ENCODE measurements at regions not wholly inside any gene's neighbourhood (a gene's known extent, or its start where the extent isn't known, plus 50 kb on each side); places are given as distances from the start of the nearest gene placed in this dataset.
"Not testable (repeated sequence)": the region's sequence is repeated elsewhere in the genome, so short reads cannot be mapped to it uniquely, and the experiment has no call there.

DNA sequence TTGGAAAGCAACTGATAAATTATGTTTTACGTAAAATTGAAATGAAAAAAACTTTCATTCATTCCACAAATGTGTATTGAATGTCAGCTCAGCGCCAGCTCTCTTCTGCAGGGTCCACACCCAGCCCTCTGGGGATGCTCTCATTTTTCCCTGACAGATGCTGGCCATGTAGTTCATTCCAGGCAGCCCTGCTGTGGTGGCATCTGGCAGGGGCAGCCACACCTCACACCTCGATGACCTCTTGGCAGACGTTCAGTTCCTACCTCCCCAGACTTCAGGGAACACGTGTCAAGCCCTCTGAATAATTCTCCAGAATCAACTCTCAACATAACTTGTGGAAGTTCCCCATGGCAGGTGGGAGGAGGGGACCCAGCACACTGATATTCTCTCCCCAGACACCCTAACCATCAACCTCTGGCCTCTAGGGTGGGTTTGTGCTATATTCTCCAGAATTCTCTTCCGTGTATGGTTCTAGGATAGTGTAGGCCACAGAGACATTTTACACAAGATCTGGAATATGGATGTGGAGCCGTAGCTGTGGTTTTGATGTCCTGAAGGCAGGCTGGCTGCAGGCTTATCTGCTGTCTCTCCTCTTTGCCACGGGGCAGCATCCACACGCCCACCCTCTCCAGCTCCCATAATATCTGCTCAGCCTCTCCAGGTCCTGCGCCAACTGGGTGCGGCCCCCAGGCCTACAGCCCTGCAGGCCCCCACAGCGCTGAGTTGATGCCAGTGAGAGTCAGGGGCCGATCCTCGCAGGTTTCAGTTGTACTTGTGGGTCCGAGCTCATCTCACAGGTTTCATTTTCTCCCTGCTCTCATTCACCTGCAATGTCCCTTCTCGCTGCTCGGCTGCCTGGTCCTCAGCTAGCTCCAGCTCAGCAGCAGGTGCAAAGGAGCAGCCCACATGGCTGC, 175.8 kb upstream of the ARID1B start:
- DNase-seq (ENCODE audit: low read depth in 2 of 2): no peak

DNA sequence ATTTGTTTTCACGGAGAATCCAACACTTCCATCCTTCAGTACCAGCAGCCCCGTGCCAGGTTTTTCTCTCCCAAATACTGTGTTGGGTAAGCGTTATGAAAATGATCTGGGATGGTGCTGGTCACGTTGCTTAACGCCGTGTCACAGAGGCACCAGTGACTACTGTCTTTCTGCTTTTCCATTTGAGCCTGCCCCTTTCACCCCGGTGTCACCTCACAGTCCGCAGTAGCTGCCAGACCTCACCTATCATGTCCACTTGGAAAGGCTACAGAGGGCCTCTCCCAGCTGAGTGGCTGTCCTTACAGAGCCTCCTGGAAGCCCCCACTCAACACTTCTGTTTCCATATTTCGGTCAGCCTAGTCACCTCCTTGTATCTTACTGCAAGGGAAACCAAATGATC, 176.5 kb upstream of the ARID1B start:
- DNase-seq (ENCODE audit: low read depth in 2 of 2): no peak

DNA sequence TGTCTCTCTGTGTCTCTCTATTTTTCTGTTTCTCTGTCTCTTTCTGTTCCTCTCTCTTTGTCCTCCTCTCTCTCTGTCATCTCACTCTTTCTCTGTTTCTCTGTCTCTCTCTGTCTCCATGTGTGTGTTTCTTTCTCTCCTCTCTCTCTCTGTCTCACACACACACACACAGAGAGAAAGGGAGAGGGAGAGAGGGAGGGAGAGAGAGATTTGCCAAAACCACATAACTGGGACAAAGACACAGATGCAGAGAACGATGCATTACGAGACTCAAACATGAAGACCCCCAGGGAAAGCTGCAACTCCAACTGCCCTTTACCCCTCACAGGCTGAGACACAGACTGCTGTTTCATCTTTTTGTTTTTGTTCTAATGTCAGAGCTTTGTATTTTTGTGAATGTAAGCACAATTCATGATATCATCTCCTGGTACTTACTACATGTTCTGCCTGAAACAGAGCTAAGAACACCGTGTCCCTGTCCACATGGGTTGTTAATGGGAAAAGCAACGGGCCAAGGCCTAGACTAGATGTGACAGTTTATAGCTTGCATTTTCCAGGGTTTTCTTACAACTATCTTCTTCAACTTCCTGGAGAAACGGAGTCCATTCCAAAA, 177.1 kb upstream of the ARID1B start:
- DNase-seq (ENCODE audit: low read depth in 2 of 2): no peak

DNA sequence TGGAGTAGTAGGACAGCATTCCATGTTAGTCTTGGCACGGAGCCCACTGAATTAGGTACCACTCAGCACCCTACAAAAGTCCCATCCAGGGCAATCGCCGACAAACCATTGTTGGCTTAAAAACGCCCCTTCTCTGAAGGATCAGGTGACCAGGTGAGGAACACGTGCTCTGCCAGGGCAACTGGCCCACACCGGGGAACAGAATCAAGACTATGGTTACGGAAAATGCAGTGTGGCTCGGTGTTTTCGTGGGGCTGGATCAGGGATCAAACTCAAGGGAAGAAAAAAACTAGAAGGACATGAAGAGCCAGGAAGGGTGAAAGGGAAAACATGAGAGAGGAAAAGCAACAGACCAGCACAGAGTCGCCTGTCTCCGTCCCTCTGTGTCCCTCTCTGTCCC, 177.8 kb upstream of the ARID1B start:
- no peak for DNase-seq (ENCODE audit: low read depth in 2 of 2)

DNA sequence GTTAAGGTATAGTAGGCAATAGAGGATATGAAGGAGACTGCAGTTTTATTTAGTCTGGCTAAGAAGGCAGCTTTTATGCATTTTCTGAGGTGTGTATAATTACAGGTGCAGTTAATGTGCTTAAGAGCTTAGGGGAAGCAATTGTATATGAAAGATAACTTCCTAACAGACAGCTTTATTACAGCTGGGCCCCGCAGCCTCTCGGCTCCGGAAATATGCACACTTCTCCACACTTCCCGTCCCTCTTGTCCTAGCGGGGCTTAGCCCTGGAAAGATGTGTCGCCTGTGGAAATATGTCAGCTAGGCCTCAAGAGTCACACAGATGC, 178.4 kb upstream of the ARID1B start:
- DNase-seq (ENCODE audit: low read depth in 2 of 2): no peak

DNA sequence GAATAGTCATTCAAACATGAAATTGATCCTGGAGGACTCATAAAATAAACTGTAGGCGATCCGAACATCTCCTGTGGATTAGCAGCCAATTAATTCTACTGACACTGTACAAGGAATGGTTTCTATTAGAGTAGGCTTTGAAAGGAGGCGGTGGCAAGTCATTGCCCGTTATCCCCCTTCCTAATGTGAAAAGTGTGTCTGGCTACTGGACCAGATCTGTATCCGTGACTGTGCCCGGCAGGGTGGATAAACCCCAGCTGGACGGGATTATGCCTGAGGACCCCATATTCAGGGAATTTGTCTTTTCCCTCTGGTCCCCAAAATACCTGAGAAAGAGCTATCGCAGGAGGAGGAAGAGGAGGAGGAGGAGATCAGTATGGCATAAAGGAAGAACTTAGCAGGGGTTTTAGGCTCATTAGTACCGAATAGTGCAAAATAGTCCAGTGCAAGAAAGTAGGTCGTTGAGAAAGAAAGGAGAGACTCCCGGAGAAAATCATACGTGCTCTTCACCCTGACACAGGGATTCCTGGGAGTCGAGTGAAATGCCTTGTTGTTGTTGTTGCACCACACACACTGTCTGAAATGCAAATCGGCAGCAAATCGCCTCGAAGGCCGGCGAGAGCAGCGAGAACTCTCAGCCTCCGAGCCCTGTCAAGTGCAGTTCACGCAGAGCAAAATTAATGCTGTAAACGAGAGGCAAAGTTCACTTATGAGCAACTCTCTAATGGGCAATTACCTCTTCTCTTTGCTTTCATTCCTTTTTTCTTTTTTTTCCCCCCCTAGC, 178.9 kb upstream of the ARID1B start:
- DNase-seq (ENCODE audit: low read depth in 2 of 2): no peak

DNA sequence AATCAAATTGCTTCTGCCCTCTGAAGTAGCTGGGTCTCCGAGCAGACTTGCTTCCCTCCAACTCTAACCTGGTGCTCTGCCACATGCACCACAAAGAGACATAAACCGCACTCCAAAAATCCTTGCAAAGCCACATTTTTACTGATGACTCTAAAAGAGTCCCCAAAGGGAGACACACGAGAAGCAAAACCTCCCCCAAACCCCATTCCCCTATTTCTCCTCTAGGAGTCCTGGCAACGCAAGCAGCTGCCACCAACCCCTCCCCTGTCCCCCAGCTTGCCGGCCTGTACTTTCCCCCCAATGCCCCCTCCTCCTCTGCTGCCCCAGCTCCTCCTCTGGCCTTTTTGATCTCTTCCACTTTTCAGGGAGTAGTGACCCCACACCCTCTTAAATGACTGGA, 180.1 kb upstream of the ARID1B start:
- DNase-seq (ENCODE audit: low read depth in 2 of 2): no peak

DNA sequence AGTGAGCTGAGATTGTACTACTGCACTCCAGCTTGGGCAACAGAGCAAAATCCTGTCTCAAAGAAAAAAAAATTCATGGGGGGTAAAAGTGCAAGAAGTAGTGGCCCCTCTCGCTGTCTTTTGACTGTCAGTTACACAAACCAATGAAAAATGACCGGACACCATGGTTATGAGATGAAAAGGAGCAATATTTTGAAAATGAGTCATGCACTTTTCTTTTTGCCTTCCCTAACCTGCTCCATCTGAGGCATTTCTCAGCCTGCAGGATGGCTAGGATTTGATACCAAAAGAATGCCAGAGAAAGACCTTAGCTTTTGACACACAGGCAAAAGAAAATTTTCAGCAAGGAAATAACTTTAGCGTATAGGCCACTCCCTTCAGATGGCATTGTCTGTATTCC, 181.7 kb upstream of the ARID1B start:
- no peak for DNase-seq (ENCODE audit: low read depth in 2 of 2)

DNA sequence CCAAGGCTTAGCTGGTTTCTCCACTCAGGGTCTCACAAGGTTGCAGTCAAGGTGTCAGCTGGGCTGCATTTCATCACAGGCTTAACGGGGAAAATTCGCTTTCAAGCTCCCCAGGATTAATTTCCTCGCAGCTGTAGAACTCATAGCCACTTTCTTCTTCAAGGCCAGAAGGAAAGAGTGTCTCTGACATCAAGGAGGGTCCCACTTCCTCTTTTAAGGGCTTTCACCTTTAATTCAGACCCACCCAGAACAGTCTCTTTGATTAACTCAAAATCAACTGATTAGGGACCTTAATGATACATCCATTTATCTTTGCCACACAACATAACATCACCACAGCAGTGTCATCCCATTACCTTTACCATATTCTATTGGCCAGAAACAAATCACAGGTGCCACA, 183.3 kb upstream of the ARID1B start:
- no peak for DNase-seq (ENCODE audit: low read depth in 2 of 2)

DNA sequence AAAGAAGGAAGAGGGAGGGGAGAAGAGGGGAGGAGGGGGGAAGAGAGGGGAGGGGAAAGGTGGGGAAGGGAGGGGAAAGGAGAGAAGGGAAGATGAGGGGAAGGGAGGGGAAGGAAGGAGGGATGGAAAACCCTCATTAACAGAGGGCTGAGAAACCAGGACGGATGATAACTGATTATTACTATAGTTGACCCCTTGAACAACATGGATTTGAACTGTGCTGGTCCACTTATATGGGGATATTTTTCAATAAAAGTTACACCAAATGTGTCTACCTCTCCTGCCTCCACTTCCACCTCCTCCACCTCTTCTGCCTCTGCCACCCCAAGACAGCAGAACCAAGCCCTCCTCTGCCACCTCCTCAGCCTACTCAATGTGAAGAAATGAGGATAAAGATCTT, 184.1 kb upstream of the ARID1B start:
- DNase-seq (ENCODE audit: low read depth in 2 of 2): no peak

DNA sequence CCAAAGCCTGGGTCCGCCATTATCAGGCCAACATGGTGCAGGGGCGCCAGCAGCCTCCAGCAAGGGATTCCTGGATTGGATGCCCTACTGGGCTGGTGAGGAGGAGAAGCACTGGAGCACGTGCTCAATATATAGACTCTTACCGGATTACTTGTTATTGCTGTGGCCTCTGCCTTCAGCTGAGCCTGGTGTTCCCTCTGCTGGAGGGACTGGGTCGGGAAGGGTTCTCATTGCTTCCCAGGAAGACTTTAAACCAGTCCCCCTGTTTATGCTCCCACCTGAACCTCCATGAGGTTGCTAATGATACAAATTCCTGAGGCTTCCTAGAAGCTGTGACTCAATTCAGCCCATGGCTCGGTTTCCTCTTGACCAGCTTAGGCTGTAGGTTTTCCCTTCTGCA, 186.7 kb upstream of the ARID1B start:
- DNase-seq (ENCODE audit: low read depth in 2 of 2): no peak

DNA sequence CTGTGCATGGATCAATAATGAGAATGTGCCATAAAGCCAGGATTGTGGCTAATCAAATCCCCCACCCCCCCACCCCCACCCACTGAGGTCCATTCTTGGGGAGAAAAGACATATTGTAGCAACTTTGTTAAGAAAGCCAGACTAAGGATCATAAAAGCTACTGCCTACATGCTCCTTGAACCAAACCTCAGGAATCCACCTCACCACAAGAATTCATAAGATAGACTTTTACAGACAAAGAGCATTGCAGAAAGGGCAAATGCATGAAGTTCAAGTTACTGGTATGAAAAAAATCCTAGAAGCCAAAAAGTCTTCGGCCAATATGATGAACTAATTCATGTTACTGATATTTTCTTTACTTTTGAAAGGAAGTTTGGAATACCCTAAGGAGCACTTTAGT, 187.9 kb upstream of the ARID1B start:
- no peak for DNase-seq (ENCODE audit: low read depth in 2 of 2)

DNA sequence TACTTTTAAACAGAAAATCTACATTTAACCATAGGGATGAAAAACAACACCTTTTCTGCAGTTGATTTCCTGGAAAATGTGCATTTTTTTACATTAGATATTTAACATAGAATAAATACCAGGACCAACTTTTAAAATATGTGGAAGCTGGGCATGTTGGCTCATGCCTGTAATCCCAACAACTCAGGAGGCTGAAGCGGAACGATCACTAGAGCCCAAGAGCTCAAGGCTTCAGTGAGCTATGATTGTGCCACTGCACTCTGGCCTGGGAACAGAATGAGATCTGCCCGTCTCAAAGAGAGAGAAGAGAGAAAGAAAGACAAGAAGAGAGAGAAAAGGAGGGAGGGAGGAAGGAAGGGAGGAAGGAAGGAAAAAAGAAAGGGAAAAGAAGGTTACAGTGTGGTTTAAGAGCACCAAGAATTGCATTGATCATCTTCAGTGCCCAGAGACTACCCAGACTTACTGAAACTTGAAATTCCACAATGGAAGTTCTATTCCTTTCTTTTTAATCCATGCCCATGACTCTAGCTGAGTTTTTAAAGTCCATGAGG, 189.4 kb upstream of the ARID1B start:
- DNase-seq (ENCODE audit: low read depth in 2 of 2): no peak

DNA sequence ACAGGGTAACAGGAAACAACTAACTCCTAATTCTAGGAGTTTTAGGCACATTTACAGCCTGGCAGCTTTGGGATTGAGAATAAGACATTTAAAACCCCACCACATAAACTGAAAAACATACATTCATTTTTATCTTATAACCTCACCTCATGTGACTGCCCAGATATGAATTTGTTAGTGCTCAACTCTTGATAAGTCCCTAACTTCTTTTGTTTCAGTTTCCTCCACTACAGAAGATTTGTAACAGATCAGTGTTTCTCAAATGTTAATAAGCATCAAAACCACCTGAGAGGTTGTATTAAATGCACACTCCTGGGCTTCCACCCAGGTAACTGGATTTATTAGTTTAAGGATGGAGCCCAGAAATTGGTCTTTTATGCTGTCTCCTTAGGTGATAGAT, 190.1 kb upstream of the ARID1B start:
- DNase-seq (ENCODE audit: low read depth in 2 of 2): no peak

DNA sequence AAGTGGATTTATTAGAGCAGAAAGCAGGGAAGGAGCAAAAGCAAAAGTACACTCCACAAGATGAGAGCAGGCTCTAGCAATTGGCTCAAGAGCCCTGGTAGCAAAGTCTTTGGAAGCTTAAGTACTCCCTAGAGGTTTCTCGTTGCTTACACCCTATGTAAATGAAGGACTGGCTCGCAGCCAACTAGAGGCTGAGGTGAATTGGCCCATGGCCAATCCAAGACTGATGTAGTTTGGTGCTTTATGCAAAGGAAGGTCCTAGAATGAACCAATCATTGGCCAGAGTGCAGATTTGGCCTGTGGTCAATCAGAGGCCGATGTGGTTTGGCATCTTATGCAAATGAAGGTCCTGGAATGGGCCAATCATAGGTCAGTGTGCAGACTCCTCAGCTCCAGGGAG, 191.3 kb upstream of the ARID1B start:
- DNase-seq (ENCODE audit: low read depth in 2 of 2): no peak

DNA sequence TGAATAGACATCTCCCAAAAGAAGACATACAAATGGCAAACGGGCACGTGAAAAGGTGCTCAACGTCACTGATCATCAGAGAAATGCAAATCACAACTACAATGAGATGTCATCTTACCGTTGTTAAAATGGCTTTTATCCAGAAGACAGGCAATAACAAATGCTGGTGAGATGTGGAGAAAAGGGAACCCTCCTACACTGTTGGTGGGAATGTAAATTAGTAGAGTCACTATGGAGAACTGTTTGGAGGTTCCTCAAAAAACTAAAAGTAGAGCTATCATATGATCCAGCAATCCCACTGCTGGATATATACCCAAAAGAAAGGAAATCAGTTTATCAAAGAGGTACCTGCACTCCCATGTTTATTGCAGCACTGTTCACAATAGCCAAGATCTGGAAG, 193.1 kb upstream of the ARID1B start:
- DNase-seq (ENCODE audit: low read depth in 2 of 2): not testable (repeated sequence)

DNA sequence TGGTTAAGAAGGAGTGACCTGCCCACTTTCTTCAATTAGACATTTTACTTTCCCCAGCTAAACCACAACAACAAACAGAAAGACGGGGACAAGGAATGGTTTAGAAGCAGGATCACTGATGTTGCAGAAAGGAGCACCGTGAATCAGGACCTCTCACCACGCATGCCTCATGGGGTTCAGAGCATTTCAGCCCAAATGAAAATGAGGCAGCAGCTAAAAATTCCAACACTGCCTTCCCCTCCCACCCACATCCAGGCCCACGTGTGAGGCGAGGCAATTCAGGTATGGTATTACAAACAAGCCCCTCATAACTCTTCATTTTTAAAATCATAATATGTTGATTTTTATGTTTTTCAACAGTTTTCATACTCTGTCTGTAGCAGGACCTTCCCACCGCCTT, 194.1 kb upstream of the ARID1B start:
- DNase-seq (ENCODE audit: low read depth in 2 of 2): no peak

DNA sequence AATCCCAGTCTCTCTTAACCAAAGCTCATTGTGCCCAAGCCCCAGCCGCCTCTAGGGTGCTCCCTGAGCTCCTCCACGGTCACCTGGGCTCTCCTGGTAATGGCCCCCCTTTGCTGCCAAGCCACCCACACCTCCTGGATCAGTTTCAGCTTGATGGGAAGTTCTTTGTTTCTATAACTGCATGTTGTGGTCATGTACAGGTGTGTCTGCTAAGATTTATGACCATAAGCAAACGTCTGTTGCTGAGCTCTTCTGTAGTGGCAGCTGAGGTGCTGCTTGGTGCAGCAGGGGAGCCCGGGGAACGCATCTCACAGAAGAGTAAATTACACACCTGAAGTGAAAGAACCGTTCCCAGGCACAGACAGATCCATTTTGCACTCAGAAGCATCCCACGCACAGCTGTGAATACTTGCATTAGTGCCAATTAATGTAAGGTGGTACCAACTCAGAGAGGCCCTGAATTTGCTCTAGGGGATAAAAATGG, 194.6 kb upstream of the ARID1B start:
- DNase-seq (ENCODE audit: low read depth in 2 of 2): no peak

DNA sequence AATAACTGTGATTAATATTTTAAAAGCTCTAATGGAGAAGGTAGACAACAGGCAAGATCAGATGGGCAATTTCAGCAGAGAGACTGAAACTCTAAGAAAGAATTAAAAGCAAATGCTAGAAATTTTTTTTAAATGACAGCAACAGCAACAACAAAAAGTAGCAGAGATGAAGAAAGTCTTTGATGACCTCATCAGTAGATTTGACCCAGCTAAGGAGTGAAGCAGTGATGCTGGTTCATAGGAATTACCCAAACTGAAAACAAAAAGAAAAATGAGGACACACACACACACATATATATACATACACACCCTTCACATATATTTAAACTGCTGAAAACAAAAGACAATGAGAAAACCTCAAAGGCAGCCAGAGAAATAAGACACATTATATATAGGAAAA, 197.6 kb upstream of the ARID1B start:
- no peak for DNase-seq (ENCODE audit: low read depth in 2 of 2)

DNA sequence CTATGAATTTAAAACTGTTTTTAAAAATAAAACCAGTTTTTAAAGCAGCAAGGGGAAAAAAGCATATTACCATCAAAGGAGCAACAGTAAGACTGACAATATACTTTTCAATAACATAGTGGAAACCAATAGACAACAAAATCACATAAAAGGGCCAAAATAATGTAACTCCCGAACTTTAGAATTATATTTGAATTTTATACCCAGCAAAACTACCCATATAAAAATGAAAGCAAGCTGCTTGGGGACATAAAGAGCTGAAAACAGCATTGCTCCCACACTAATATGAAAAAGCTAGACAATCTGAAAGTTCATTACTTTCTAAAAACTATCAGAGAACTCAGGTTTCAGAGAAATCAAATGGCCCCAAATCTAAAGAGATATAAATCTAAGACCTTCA, 199.4 kb upstream of the ARID1B start:
- no peak for DNase-seq (ENCODE audit: low read depth in 2 of 2)

DNA sequence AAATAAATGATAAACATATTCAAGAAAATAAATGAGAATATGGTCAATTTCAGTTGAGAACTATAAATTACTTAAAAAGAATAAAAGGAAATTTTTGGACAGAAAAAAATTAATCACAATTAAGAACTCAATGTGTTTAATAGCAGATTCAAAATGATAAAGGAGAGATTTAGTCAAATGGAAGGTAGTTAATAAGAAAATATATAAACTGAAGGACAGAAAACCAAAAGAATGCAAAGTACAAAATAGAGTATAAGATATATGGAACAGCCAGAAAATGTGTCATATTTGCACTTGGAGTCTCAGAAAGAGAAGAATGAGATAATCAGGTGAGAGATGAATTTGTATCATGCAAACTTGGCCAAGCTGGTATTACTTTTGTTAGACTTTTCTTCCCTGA, 201.8 kb upstream of the ARID1B start:
- no peak for DNase-seq (ENCODE audit: low read depth in 2 of 2)

DNA sequence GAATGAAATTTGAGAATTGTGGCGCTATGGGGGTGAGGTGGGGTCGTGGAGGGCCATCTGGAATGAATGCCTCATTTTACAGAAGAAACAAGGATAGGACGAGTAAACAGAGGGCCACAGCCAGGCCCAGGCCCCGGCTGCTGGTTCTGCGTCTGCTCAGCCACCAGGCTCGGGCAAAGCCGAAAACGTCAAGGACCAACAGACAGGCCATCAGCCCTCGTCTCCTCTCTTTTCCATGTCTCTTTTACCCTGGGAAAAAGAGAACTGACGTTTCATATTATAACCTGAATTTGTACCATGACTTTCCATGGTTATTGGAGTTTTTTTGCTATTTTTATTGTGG, 212.4 kb upstream of the ARID1B start:
- no peak for DNase-seq (ENCODE audit: low read depth in 2 of 2)
